CD14-positive monocyte (primary cell): ENCODE measurements at regions not wholly inside any gene's neighbourhood (a gene's known extent, or its start where the extent isn't known, plus 50 kb on each side); places are given as distances from the start of the nearest gene placed in this dataset.

Experiments
- DNase-seq, 3 donors: peaks; one replicate each; pipeline ENCODE4 v3.0.0-alpha.2; 2011 to 2022
- H2AFZ ChIP-seq: 2 replicates; pipeline ENCODE4 v1.6.0; 2012; ENCODE audit warnings: mild to moderate bottlenecking, low read depth, low read length, inconsistent platforms; ENCODE audit not compliant: insufficient read depth, poor library complexity, severe bottlenecking
- H3K27ac ChIP-seq, 2 donors: 1 replicate in 1 of 2; 2 replicates in 1 of 2; pipeline ENCODE4 v1.5.1; 2012 to 2013; ENCODE audit warnings: low read length in 2 of 2, control low read depth in 1 of 2, inconsistent platforms in 1 of 2, low read depth in 1 of 2, mild to moderate bottlenecking in 1 of 2
- H3K27me3 ChIP-seq, 2 donors: one replicate each; pipeline versions ENCODE4 v1.6.0 to v1.6.1; 2011 to 2013; ENCODE audit warnings: low read length in 2 of 2; ENCODE audit not compliant: control insufficient read depth in 2 of 2, insufficient read depth in 2 of 2
- H3K36me3 ChIP-seq, 2 donors: replicated peaks in 1 of 2; 1 replicate in 1 of 2; 2 replicates in 1 of 2; pipeline versions ENCODE4 v1.5.1 to v1.6.1; 2012 to 2013; ENCODE audit warnings: low read length in 2 of 2, control low read depth in 1 of 2, inconsistent platforms in 1 of 2, mild to moderate bottlenecking in 1 of 2; ENCODE audit not compliant: insufficient read depth in 2 of 2, control insufficient read depth in 1 of 2
- H3K4me1 ChIP-seq, 2 donors: 1 replicate in 1 of 2; 2 replicates in 1 of 2; pipeline versions ENCODE4 v1.5.1 to v1.6.1; 2012 to 2013; ENCODE audit warnings: low read length in 2 of 2, control low read depth in 1 of 2, inconsistent platforms in 1 of 2, mild to moderate bottlenecking in 1 of 2, moderate library complexity in 1 of 2; ENCODE audit not compliant: insufficient read depth in 2 of 2, control insufficient read depth in 1 of 2
- H3K4me2 ChIP-seq: replicated peaks from 2 replicates; pipeline ENCODE3; 2012; ENCODE audit warnings: low read length, moderate library complexity, mild to moderate bottlenecking; ENCODE audit not compliant: poor library complexity, severe bottlenecking; ENCODE audit errors: extremely low read depth
- H3K4me3 ChIP-seq, 3 experiments: fragments of 200-600 bp in 1 of 3; sonication (generic) in 1 of 3; replicated peaks in 1 of 3; 1 replicate in 2 of 3; 2 replicates in 1 of 3; pipeline ENCODE4 v1.5.1; 2011 to 2013; ENCODE audit warnings: low read length in 3 of 3, mild to moderate bottlenecking in 3 of 3, control low read depth in 2 of 3, low read depth in 2 of 3, inconsistent platforms in 1 of 3, moderate library complexity in 1 of 3
- H3K79me2 ChIP-seq: 2 replicates; pipeline ENCODE4 v1.6.0; 2012; ENCODE audit warnings: mild to moderate bottlenecking, control low read depth, inconsistent platforms, low read length, moderate library complexity; ENCODE audit not compliant: insufficient read depth
- H3K9ac ChIP-seq: 2 replicates; pipeline ENCODE4 v1.6.0; 2017; ENCODE audit warnings: low read length, mild to moderate bottlenecking; ENCODE audit not compliant: insufficient read depth, poor library complexity, severe bottlenecking
- H3K9me3 ChIP-seq, 2 donors: replicated peaks in 1 of 2; 1 replicate in 1 of 2; 2 replicates in 1 of 2; pipeline versions ENCODE4 v1.5.1 to v1.6.1; 2012 to 2013; ENCODE audit warnings: low read length in 2 of 2, control low read depth in 1 of 2; ENCODE audit not compliant: control insufficient read depth in 1 of 2, insufficient read depth in 1 of 2
- H4K20me1 ChIP-seq: 2 replicates; pipeline ENCODE4 v1.6.0; 2012; ENCODE audit warnings: mild to moderate bottlenecking, low read length, control low read depth, moderate library complexity; ENCODE audit not compliant: insufficient read depth
- H3K27ac Mint-ChIP-seq, 7 donors: one replicate each; pipeline ENCODE4 v1.8.0; 2020; ENCODE audit warnings: mild to moderate bottlenecking in 7 of 7, mixed read lengths in 7 of 7, moderate library complexity in 6 of 7, inconsistent platforms in 2 of 7
- H3K27me3 Mint-ChIP-seq, 3 donors: one replicate each; pipeline ENCODE4 v1.8.0; 2021 to 2022; ENCODE audit warnings: low read depth in 3 of 3, mild to moderate bottlenecking in 3 of 3, mixed read lengths in 3 of 3, moderate library complexity in 3 of 3, inconsistent platforms in 1 of 3
- H3K36me3 Mint-ChIP-seq, 2 donors: one replicate each; pipeline ENCODE4 v1.8.0; 2020; ENCODE audit warnings: mixed read lengths in 2 of 2, inconsistent platforms in 1 of 2, mild to moderate bottlenecking in 1 of 2
- H3K4me1 Mint-ChIP-seq: one replicate; pipeline ENCODE4 v1.8.0; 2020; ENCODE audit warnings: mild to moderate bottlenecking, mixed read lengths
- H3K4me3 Mint-ChIP-seq, 2 donors: one replicate each; pipeline ENCODE4 v1.8.0; 2020; ENCODE audit warnings: mild to moderate bottlenecking in 2 of 2, mixed read lengths in 2 of 2, moderate library complexity in 1 of 2
- H3K9me3 Mint-ChIP-seq, 7 donors: one replicate each; pipeline ENCODE4 v1.8.0; 2020 to 2022; ENCODE audit warnings: mixed read lengths in 7 of 7, mild to moderate bottlenecking in 6 of 7, moderate library complexity in 6 of 7, inconsistent platforms in 2 of 7
- CTCF ChIP-seq: fragments of 200-600 bp; IDR thresholded peaks from one replicate; pipeline ENCODE4 v1.8.0; 2022; ENCODE audit warnings: antibody characterized with exemption, mild to moderate bottlenecking
- WGBS: methylation state at CpG from one replicate; pipeline ENCODE4 v1.1.5; 2013; ENCODE audit warnings: missing lambda C conversion rate; ENCODE audit not compliant: insufficient coverage; 5-methylcytosine and 5-hydroxymethylcytosine counted together
- intact Hi-C, 2 donors: fragments of 100-400 bp; cut with micrococcal nuclease; formaldehyde crosslinking; loops; one replicate each; pipeline versions ENCODE4 v1.15.0 to v1.15.1; 2023

- no peak overlapping the region for H2AFZ ChIP-seq
- H3K4me2 ChIP-seq, result no peak overlapping the region
- peaks cover 0 to 24% of the 10 kb centered on the region in 2 donors for H3K27me3 ChIP-seq
- no CpG with 5 or more reads among the region's 3 CpGs for WGBS
- no peaks in the 10 kb centered on the region for H4K20me1 ChIP-seq
- no peak overlapping the region for H3K9ac ChIP-seq
- H3K9me3 Mint-ChIP-seq, result peaks cover 0 to 9% (median 6%) of the 10 kb centered on the region in 7 donors
- H3K27ac Mint-ChIP-seq, result no peak overlapping the region
- H3K4me1 Mint-ChIP-seq, result no peaks in the 10 kb centered on the region
- no peak overlapping the region for H3K4me3 Mint-ChIP-seq
- peaks cover 0 to 8% of the 10 kb centered on the region in 2 donors for H3K9me3 ChIP-seq
- H3K27ac ChIP-seq, result no peak overlapping the region
- H3K4me1 ChIP-seq, result no peaks in the 10 kb centered on the region
- H3K36me3 Mint-ChIP-seq, result no peaks in the 10 kb centered on the region
- H3K4me3 ChIP-seq, result no peak overlapping the region
- no peak for DNase-seq
- H3K27me3 Mint-ChIP-seq, result peaks cover 28 to 49% (median 39%) of the 10 kb centered on the region in 3 donors
- no peaks in the 10 kb centered on the region for H3K79me2 ChIP-seq
- no peak for TF ChIP-seq CTCF
- intact Hi-C loops, result no loop called here
- no peaks in the 10 kb centered on the region for H3K36me3 ChIP-seq
Observed at GRCh38 chr6:41419385-41419784, 84.0 kb downstream of the NCR2 start.

GRCh38 chr6:41420186-41420585 lies 84.8 kb downstream of the NCR2 start:
- peaks cover 6 to 27% of the 10 kb centered on the region in 2 donors for H3K27me3 ChIP-seq
- Mint-ChIP-seq H3K27me3 (peaks cover 28 to 43% (median 32%) of the 10 kb centered on the region in 3 donors), H3K4me1 (no peaks in the 10 kb centered on the region), H3K36me3 (no peaks in the 10 kb centered on the region), H3K27ac (no peak overlapping the region), H3K4me3 (no peak overlapping the region), H3K9me3 (peaks cover 0 to 9% (median 6%) of the 10 kb centered on the region in 7 donors)
- H3K79me2 ChIP-seq, result no peaks in the 10 kb centered on the region
- no peak overlapping the region for H3K4me3 ChIP-seq
- peaks cover 2 to 8% of the 10 kb centered on the region in 2 donors for H3K9me3 ChIP-seq
- H4K20me1 ChIP-seq, result no peaks in the 10 kb centered on the region
- no peak overlapping the region for H3K9ac ChIP-seq
- no peak overlapping the region for H3K27ac ChIP-seq
- intact Hi-C loops, result no loop called here
- DNase-seq, result no peak
- TF ChIP-seq CTCF, result no peak
- 86% methylated on average over 4 of the region's 4 CpGs for WGBS
- H3K36me3 ChIP-seq, result no peaks in the 10 kb centered on the region
- H3K4me1 ChIP-seq, result no peaks in the 10 kb centered on the region
- no peak overlapping the region for H2AFZ ChIP-seq
- H3K4me2 ChIP-seq, result no peak overlapping the region
